Endodermal cell (in vitro differentiated cells): ENCODE measurements at regions not wholly inside any gene's neighbourhood (a gene's known extent, or its start where the extent isn't known, plus 50 kb on each side); places are given as distances from the start of the nearest gene placed in this dataset.

Source experiments
- DNase-seq: peaks from one replicate; pipeline ENCODE4 v3.0.0-alpha.2; 2017
- H3K27ac ChIP-seq: 2 replicates; pipeline ENCODE4 v1.5.1; 2013; ENCODE audit warnings: mild to moderate bottlenecking, low read depth, low read length, moderate library complexity
- H3K27me3 ChIP-seq: 2 replicates; pipeline ENCODE4 v1.6.1; 2013; ENCODE audit warnings: mild to moderate bottlenecking, low read length, moderate library complexity; ENCODE audit not compliant: insufficient read depth, control insufficient read depth, poor library complexity, severe bottlenecking
- H3K36me3 ChIP-seq: 2 replicates; pipeline ENCODE4 v1.7.0; 2013; ENCODE audit warnings: mild to moderate bottlenecking, low read length, moderate library complexity; ENCODE audit not compliant: control insufficient read depth, insufficient read depth
- H3K4me1 ChIP-seq: one replicate; pipeline ENCODE4 v1.7.0; 2013; ENCODE audit warnings: low read length; ENCODE audit not compliant: control insufficient read depth, insufficient read depth
- H3K4me3 ChIP-seq: 2 replicates; pipeline ENCODE4 v1.5.1; 2013; ENCODE audit warnings: mild to moderate bottlenecking, low read length, moderate library complexity
- H3K9ac ChIP-seq: 2 replicates; pipeline ENCODE4 v1.6.1; 2013; ENCODE audit warnings: mild to moderate bottlenecking, low read length, moderate library complexity; ENCODE audit not compliant: poor library complexity, severe bottlenecking; ENCODE audit errors: extremely low read depth
- H3K9me3 ChIP-seq: 2 replicates; pipeline ENCODE4 v1.6.1; 2013; ENCODE audit warnings: mild to moderate bottlenecking, low read length, moderate library complexity; ENCODE audit not compliant: control insufficient read depth
- H3K27ac Mint-ChIP-seq: 2 replicates; pipeline ENCODE4 v1.8.0; 2020; ENCODE audit warnings: mixed read lengths
- H3K27me3 Mint-ChIP-seq: 2 replicates; pipeline ENCODE4 v1.8.0; 2021; ENCODE audit warnings: mild to moderate bottlenecking, mixed read lengths; ENCODE audit not compliant: insufficient read depth
- H3K36me3 Mint-ChIP-seq: 2 replicates; pipeline ENCODE4 v1.8.0; 2020; ENCODE audit warnings: low read depth, mixed read lengths
- H3K4me1 Mint-ChIP-seq: 2 replicates; pipeline ENCODE4 v1.8.0; 2020; ENCODE audit warnings: mixed read lengths
- H3K4me3 Mint-ChIP-seq: 2 replicates; pipeline ENCODE4 v1.8.0; 2020; ENCODE audit warnings: mild to moderate bottlenecking, moderate library complexity, mixed read lengths
- H3K9me3 Mint-ChIP-seq: 2 replicates; pipeline ENCODE4 v1.8.0; 2020; ENCODE audit warnings: mild to moderate bottlenecking, mixed read lengths
- CTCF ChIP-seq: fragments of 200-600 bp; sonication (generic); conservative IDR thresholded peaks from 2 replicates; pipeline ENCODE4 v1.5.0; 2021; ENCODE audit warnings: antibody characterized with exemption, mild to moderate bottlenecking
- WGBS, 2 experiments: methylation state at CpG; one replicate each; pipeline versions ENCODE4 v1.1.5 to v1.1.7; 2013; ENCODE audit warnings: missing lambda C conversion rate in 2 of 2, mixed read lengths in 1 of 2; ENCODE audit not compliant: insufficient coverage in 1 of 2, insufficient read length in 1 of 2; 5-methylcytosine and 5-hydroxymethylcytosine counted together

- Histone ChIP-seq H3K9ac (no peak overlapping the region), H3K4me1 (peaks cover 11% of the 10 kb centered on the region), H3K4me3 (no peak overlapping the region), H3K9me3 (peaks cover 20% of the 10 kb centered on the region), H3K36me3 (no peaks in the 10 kb centered on the region), H3K27ac (peak overlapping the region; percentile 48), H3K27me3 (no peaks in the 10 kb centered on the region)
- Mint-ChIP-seq H3K27me3 (peaks cover 13% of the 10 kb centered on the region), H3K9me3 (peaks cover 16% of the 10 kb centered on the region), H3K4me3 (no peak overlapping the region), H3K27ac (peak overlapping the region; percentile 69), H3K36me3 (no peaks in the 10 kb centered on the region), H3K4me1 (peaks cover 42% of the 10 kb centered on the region)
- TF ChIP-seq CTCF = no peak
- no peak for DNase-seq
- 28 to 30% methylated on average over 2 to 3 of the region's 3 CpGs for WGBS, 2 experiments
Measured at GRCh38 chr15:70505411-70505919, 257.9 kb downstream of the UACA start.

- Histone ChIP-seq H3K27ac (no peak overlapping the region), H3K9ac (no peak overlapping the region), H3K36me3 (no peaks in the 10 kb centered on the region), H3K9me3 (peaks cover 16% of the 10 kb centered on the region), H3K4me3 (no peak overlapping the region), H3K4me1 (peaks cover 11% of the 10 kb centered on the region), H3K27me3 (no peaks in the 10 kb centered on the region)
- H3K27me3 Mint-ChIP-seq = peaks cover 13% of the 10 kb centered on the region
- no peak for DNase-seq
- H3K27ac Mint-ChIP-seq = no peak overlapping the region
- 81 to 97% methylated on average over 5 to 12 of the region's 12 CpGs for WGBS, 2 experiments
- no peak for TF ChIP-seq CTCF
- H3K4me3 Mint-ChIP-seq = no peak overlapping the region
- peaks cover 42% of the 10 kb centered on the region for H3K4me1 Mint-ChIP-seq
- H3K9me3 Mint-ChIP-seq = peaks cover 11% of the 10 kb centered on the region
- no peaks in the 10 kb centered on the region for H3K36me3 Mint-ChIP-seq
Measured at GRCh38 chr15:70504988-70505387, 258.4 kb downstream of the UACA start.

GRCh38 chr15:70504299-70504951 lies 258.9 kb downstream of the UACA start:
- no peaks in the 10 kb centered on the region for H3K36me3 Mint-ChIP-seq
- H3K4me1 Mint-ChIP-seq = peaks cover 42% of the 10 kb centered on the region
- H3K27me3 Mint-ChIP-seq = peaks cover 15% of the 10 kb centered on the region
- Histone ChIP-seq H3K27me3 (no peaks in the 10 kb centered on the region), H3K4me1 (peaks cover 11% of the 10 kb centered on the region), H3K9me3 (peaks cover 10% of the 10 kb centered on the region), H3K9ac (no peak overlapping the region), H3K27ac (no peak overlapping the region), H3K4me3 (no peak overlapping the region), H3K36me3 (no peaks in the 10 kb centered on the region)
- no peak for DNase-seq
- WGBS, 2 experiments = 70 to 79% methylated on average over 6 to 9 of the region's 9 CpGs
- TF ChIP-seq CTCF = no peak
- H3K4me3 Mint-ChIP-seq = no peak overlapping the region
- H3K9me3 Mint-ChIP-seq = peaks cover 7% of the 10 kb centered on the region
- H3K27ac Mint-ChIP-seq = no peak overlapping the region
